Keratinocyte (primary cell): ENCODE measurements at regions not wholly inside any gene's neighbourhood (a gene's known extent, or its start where the extent isn't known, plus 50 kb on each side); places are given as distances from the start of the nearest gene placed in this dataset.

Experiments
- DNase-seq: peaks from one replicate; pipeline ENCODE4 v3.0.0-alpha.2; 2011; ENCODE audit warnings: low read depth, missing footprints, low spot score
- FAIRE-seq: peaks from 2 replicates; lab custom pipeline; 2011; peaks lifted over from hg19 to GRCh38; lab: Jason Lieb, UNC
- H2AFZ ChIP-seq: 2 replicates; pipeline ENCODE4 v1.6.0; 2012; ENCODE audit warnings: low read length, control low read depth, inconsistent platforms; ENCODE audit not compliant: control insufficient read depth
- H3K27ac ChIP-seq: 2 replicates; pipeline ENCODE4 v1.5.1; 2011; ENCODE audit warnings: low read length; ENCODE audit not compliant: control insufficient read depth, insufficient read depth
- H3K27me3 ChIP-seq: 3 replicates; pipeline ENCODE4 v1.6.0; 2011; ENCODE audit warnings: low read length; ENCODE audit not compliant: control insufficient read depth, insufficient read depth; ENCODE audit errors: extremely low read depth
- H3K36me3 ChIP-seq, 2 experiments: 2 replicates in 1 of 2; 3 replicates in 1 of 2; pipeline ENCODE4 v1.5.1; 2011; ENCODE audit warnings: low read length in 2 of 2, mild to moderate bottlenecking in 1 of 2; ENCODE audit not compliant: control insufficient read depth in 2 of 2, insufficient read depth in 2 of 2; ENCODE audit errors: extremely low read depth in 1 of 2
- H3K4me1 ChIP-seq: 3 replicates; pipeline ENCODE4 v1.5.1; 2011; ENCODE audit warnings: low read length; ENCODE audit not compliant: control insufficient read depth, insufficient read depth; ENCODE audit errors: extremely low read depth
- H3K4me2 ChIP-seq: 3 replicates; pipeline ENCODE4 v1.6.0; 2011; ENCODE audit warnings: low read depth, low read length; ENCODE audit not compliant: control insufficient read depth, insufficient read depth; ENCODE audit errors: extremely low read depth
- H3K4me3 ChIP-seq, 3 experiments: fragments of 200-600 bp in 1 of 3; sonication (generic) in 1 of 3; 2 replicates in 2 of 3; 3 replicates in 1 of 3; pipeline ENCODE4 v1.5.1; 2011 to 2016; ENCODE audit warnings: low read length in 3 of 3, mild to moderate bottlenecking in 3 of 3, control low read depth in 2 of 3, inconsistent platforms in 1 of 3, low read depth in 1 of 3, mixed read lengths in 1 of 3, mixed run types in 1 of 3, moderate library complexity in 1 of 3; ENCODE audit not compliant: control insufficient read depth in 2 of 3, insufficient read depth in 2 of 3; ENCODE audit errors: extremely low read depth in 1 of 3
- H3K79me2 ChIP-seq: 2 replicates; pipeline ENCODE4 v1.6.0; 2012; ENCODE audit warnings: low read length; ENCODE audit not compliant: control insufficient read depth, insufficient read depth
- H3K9ac ChIP-seq: 3 replicates; pipeline ENCODE4 v1.6.0; 2011; ENCODE audit warnings: low read length; ENCODE audit not compliant: control insufficient read depth, insufficient read depth; ENCODE audit errors: extremely low read depth
- H3K9me1 ChIP-seq: 3 replicates; pipeline ENCODE4 v1.6.0; 2011; ENCODE audit warnings: low read length; ENCODE audit not compliant: control insufficient read depth, insufficient read depth; ENCODE audit errors: extremely low read depth
- H3K9me3 ChIP-seq: 2 replicates; pipeline ENCODE4 v1.5.1; 2012; ENCODE audit warnings: low read depth, low read length; ENCODE audit not compliant: control insufficient read depth
- H4K20me1 ChIP-seq: 3 replicates; pipeline ENCODE4 v1.6.0; 2011; ENCODE audit warnings: low read length; ENCODE audit not compliant: control insufficient read depth, insufficient read depth; ENCODE audit errors: extremely low read depth
- EZH2 ChIP-seq: IDR thresholded peaks from one replicate; pipeline ENCODE4 v1.6.1; 2012; ENCODE audit warnings: inconsistent platforms, mild to moderate bottlenecking, low read length, moderate library complexity
- dilution Hi-C: fragments of 300-500 bp; cut with MboI; formaldehyde crosslinking; loops from one replicate; pipeline ENCODE4 v1.7.0; 2020; ENCODE audit warnings: low sequenced_read_pairs; ENCODE audit not compliant: extremely low pct_ligation_motif_present
- small RNA-seq, 3 experiments: library from RNA; depleted of rRNA; stranded (forward); fragments of <200 nt; gene quantifications; one replicate each; pipeline ENCODE3, GENCODE V24; 2012; ENCODE audit warnings: low read depth in 3 of 3, low replicate concordance in 1 of 3; ENCODE audit not compliant: insufficient read length in 3 of 3
- TF ChIP-seq, protein P1 (sequence below), 3 experiments: IDR thresholded peaks in 1 of 3; conservative IDR thresholded peaks in 1 of 3; optimal IDR thresholded peaks in 1 of 3; 2 replicates in 2 of 3; 3 replicates in 1 of 3; pipeline versions ENCODE3 to v1.5.1; 2011; ENCODE audit warnings: low read length in 3 of 3, mild to moderate bottlenecking in 3 of 3, moderate library complexity in 2 of 3, control low read depth in 1 of 3, inconsistent platforms in 1 of 3; ENCODE audit not compliant: insufficient read depth in 2 of 3; ENCODE audit errors: extremely low read depth in 1 of 3

DNA sequence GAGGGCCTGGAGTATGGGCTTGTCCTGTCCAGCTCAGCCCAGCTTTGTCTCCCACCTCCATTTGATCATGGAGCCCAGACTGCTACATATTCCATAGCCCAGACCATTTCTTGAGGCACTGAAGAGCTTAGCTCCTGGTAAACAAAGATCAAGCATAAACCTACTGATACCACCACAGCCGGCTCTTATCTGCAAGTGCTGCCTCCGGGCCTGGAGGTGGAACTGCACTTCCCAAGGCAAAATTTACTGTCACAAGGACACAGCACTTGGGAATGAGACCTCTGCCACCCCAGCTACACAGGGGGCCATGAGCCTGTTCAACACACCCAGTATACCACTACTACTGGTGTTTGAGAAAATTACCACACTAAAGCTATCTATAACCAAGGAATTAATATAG is 53.7 kb upstream of the PLSCR5 start:
- no peak overlapping the region for H3K4me2 ChIP-seq
- dilution Hi-C loops, result no loop called here
- H3K27me3 ChIP-seq, result no peaks in the 10 kb centered on the region
- H3K27ac ChIP-seq, result no peak overlapping the region
- no peaks in the 10 kb centered on the region for H4K20me1 ChIP-seq
- no peak overlapping the region for H3K4me3 ChIP-seq
- FAIRE-seq, result no peak
- TF ChIP-seq, protein P1, sequence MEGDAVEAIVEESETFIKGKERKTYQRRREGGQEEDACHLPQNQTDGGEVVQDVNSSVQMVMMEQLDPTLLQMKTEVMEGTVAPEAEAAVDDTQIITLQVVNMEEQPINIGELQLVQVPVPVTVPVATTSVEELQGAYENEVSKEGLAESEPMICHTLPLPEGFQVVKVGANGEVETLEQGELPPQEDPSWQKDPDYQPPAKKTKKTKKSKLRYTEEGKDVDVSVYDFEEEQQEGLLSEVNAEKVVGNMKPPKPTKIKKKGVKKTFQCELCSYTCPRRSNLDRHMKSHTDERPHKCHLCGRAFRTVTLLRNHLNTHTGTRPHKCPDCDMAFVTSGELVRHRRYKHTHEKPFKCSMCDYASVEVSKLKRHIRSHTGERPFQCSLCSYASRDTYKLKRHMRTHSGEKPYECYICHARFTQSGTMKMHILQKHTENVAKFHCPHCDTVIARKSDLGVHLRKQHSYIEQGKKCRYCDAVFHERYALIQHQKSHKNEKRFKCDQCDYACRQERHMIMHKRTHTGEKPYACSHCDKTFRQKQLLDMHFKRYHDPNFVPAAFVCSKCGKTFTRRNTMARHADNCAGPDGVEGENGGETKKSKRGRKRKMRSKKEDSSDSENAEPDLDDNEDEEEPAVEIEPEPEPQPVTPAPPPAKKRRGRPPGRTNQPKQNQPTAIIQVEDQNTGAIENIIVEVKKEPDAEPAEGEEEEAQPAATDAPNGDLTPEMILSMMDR (optimal IDR thresholded peaks at IDR 0.05 in 1 of 3, IDR thresholded peaks at IDR 0.05 in 1 of 3, conservative IDR thresholded peaks at IDR 0.05 in 1 of 3; ENCODE audit: extremely low read depth in 1 of 3, insufficient read depth in 2 of 3, low read length in 3 of 3), result no peak
- TF ChIP-seq EZH2, result no peak
- H3K9ac ChIP-seq, result no peak overlapping the region
- no peaks in the 10 kb centered on the region for H3K4me1 ChIP-seq
- H3K36me3 ChIP-seq, result no peaks in the 10 kb centered on the region
- no peak overlapping the region for H2AFZ ChIP-seq
- no peaks in the 10 kb centered on the region for H3K9me3 ChIP-seq
- no peak for DNase-seq
- no peaks in the 10 kb centered on the region for H3K9me1 ChIP-seq
- no peaks in the 10 kb centered on the region for H3K79me2 ChIP-seq

DNA sequence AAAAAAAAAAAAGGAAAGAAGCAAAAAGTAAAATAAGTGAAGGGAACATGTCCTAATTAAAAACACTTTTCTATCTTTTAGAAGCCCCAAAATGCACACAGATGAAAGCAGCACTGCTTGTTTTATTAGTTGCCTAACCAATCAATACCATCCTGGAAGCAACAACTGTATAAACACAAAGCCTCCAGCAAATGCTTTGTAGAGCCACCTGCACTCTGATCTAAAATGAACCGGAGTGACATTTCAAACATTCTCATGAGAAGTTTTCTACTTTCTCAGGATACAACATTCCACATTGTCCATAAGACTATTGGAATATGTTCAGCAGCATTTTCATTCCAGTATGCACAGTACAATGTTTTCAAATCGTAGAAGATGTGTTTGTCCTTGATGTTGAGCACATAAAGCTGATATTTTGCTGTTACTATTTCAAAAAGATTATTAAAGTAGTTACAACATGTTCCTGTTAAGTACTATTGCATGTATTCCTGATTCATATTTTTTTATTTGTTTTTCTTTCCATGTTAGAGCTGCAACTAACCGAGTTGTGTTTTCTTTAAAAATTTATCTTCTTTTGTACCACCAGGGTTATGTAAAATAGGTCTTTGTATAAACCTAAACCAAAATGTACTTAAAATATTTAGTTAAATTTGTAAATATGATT is 50.3 kb upstream of the PLSCR5 start:
- no peaks in the 10 kb centered on the region for H3K79me2 ChIP-seq
- no peaks in the 10 kb centered on the region for H4K20me1 ChIP-seq
- DNase-seq, result no peak
- H3K36me3 ChIP-seq, result no peaks in the 10 kb centered on the region
- H2AFZ ChIP-seq, result no peak overlapping the region
- no peaks in the 10 kb centered on the region for H3K27me3 ChIP-seq
- no peak for FAIRE-seq
- H3K9me3 ChIP-seq, result no peaks in the 10 kb centered on the region
- TF ChIP-seq EZH2, result no peak
- TF ChIP-seq, protein P1 (optimal IDR thresholded peaks at IDR 0.05 in 1 of 3, IDR thresholded peaks at IDR 0.05 in 1 of 3, conservative IDR thresholded peaks at IDR 0.05 in 1 of 3; ENCODE audit: extremely low read depth in 1 of 3, insufficient read depth in 2 of 3, low read length in 3 of 3), result no peak
- H3K4me1 ChIP-seq, result no peaks in the 10 kb centered on the region
- H3K9me1 ChIP-seq, result no peaks in the 10 kb centered on the region
- H3K4me2 ChIP-seq, result no peak overlapping the region
- no peak overlapping the region for H3K9ac ChIP-seq
- dilution Hi-C loops, result no loop called here
- no peak overlapping the region for H3K4me3 ChIP-seq
- H3K27ac ChIP-seq, result no peak overlapping the region

Small RNA genes lying in the stretch of these regions (small RNA-seq; reads per million reads assigned to genes)
- gene RNU6-505P, result 0 reads per million in 3 experiments
